Prostate gland (tissue), 2 donors: ENCODE measurements at regions not wholly inside any gene's neighbourhood (a gene's known extent, or its start where the extent isn't known, plus 50 kb on each side); places are given as distances from the start of the nearest gene placed in this dataset.

Experiments
- DNase-seq: peaks from one replicate; pipeline ENCODE4 v3.0.0-alpha.2; 2019; ENCODE audit warnings: low spot score
- H3K27ac ChIP-seq, 2 donors: fragments of 200-600 bp; sonication (generic); 2 replicates each; pipeline ENCODE4 v1.5.1; 2017 to 2019
- H3K27me3 ChIP-seq: fragments of 200-600 bp; sonication (generic); replicated peaks from 2 replicates; pipeline ENCODE4 v1.5.1; 2019; ENCODE audit not compliant: insufficient read depth
- H3K36me3 ChIP-seq, 2 donors: fragments of 200-600 bp; sonication (generic); 1 replicate in 1 of 2; 2 replicates in 1 of 2; pipeline versions ENCODE4 v1.5.1 to v1.8.1; 2017 to 2019
- H3K4me1 ChIP-seq: fragments of 200-600 bp; sonication (generic); replicated peaks from 2 replicates; pipeline ENCODE4 v1.5.1; 2019
- H3K4me3 ChIP-seq, 2 donors: fragments of 200-600 bp; sonication (generic); 2 replicates each; pipeline ENCODE4 v1.5.1; 2017 to 2019
- H3K9me3 ChIP-seq: fragments of 200-600 bp; sonication (generic); 2 replicates; pipeline ENCODE4 v1.5.1; 2017
- CTCF ChIP-seq, 4 experiments: fragments of 200-600 bp in 2 of 4; fragments of 450-650 bp in 2 of 4; sonication (generic) in 2 of 4; IDR thresholded peaks; 1 replicate in 3 of 4; 2 replicates in 1 of 4; pipeline ENCODE4 v1.5.1; 2016 to 2019; ENCODE audit warnings: antibody characterized with exemption in 4 of 4, mild to moderate bottlenecking in 2 of 4, moderate library complexity in 2 of 4
- POLR2A ChIP-seq: fragments of 450-650 bp; IDR thresholded peaks from one replicate; pipeline ENCODE4 v1.6.1; 2016; ENCODE audit warnings: antibody characterized with exemption, mild to moderate bottlenecking
- POLR2AphosphoS5 ChIP-seq: sonication (generic); formaldehyde crosslinking; IDR thresholded peaks from one replicate; pipeline ENCODE4 v1.6.1; 2017; ENCODE audit warnings: antibody characterized with exemption
- WGBS: methylation state at CpG from one replicate; pipeline ENCODE4 v1.1.5; 2018; 5-methylcytosine and 5-hydroxymethylcytosine counted together
- intact Hi-C: fragments of 100-400 bp; cut with DNase I; formaldehyde crosslinking; loops from one replicate; pipeline ENCODE4 v1.14.2; 2022

GRCh38 chr1:198437332-198437731 lies 103.1 kb downstream of the ATP6V1G3 start:
- WGBS = 91% methylated on average over 2 of the region's 2 CpGs
- Histone ChIP-seq H3K27me3 (no peaks in the 10 kb centered on the region), H3K9me3 (no peaks in the 10 kb centered on the region), H3K36me3 (no peaks in the 10 kb centered on the region), H3K4me1 (no peaks in the 10 kb centered on the region), H3K27ac (no peak overlapping the region), H3K4me3 (no peak overlapping the region)
- TF ChIP-seq POLR2A (no peak), POLR2AphosphoS5 (no peak), CTCF (IDR thresholded peaks at IDR 0.05) (no peak)
- DNase-seq = no peak
- intact Hi-C loops = no loop called here

GRCh38 chr1:198436276-198436675 lies 104.2 kb downstream of the ATP6V1G3 start:
- intact Hi-C loops = no loop called here
- DNase-seq = no peak
- no peak for TF ChIP-seq POLR2AphosphoS5
- Histone ChIP-seq H3K9me3 (no peaks in the 10 kb centered on the region), H3K27ac (no peak overlapping the region), H3K4me1 (no peaks in the 10 kb centered on the region), H3K4me3 (no peak overlapping the region), H3K27me3 (no peaks in the 10 kb centered on the region), H3K36me3 (no peaks in the 10 kb centered on the region)

- Histone ChIP-seq H3K4me1 (no peaks in the 10 kb centered on the region), H3K4me3 (no peak overlapping the region), H3K36me3 (no peaks in the 10 kb centered on the region), H3K27ac (no peak overlapping the region), H3K27me3 (no peaks in the 10 kb centered on the region), H3K9me3 (no peaks in the 10 kb centered on the region)
- TF ChIP-seq CTCF (IDR thresholded peaks at IDR 0.05) = no peak
- no peak for TF ChIP-seq POLR2A
- no peak for TF ChIP-seq POLR2AphosphoS5
- DNase-seq = no peak
- intact Hi-C loops = no loop called here
Measured at GRCh38 chr1:198435056-198435455, 105.4 kb downstream of the ATP6V1G3 start.

GRCh38 chr1:198424441-198424840 lies 116.0 kb downstream of the ATP6V1G3 start:
- Histone ChIP-seq H3K4me3 (no peak overlapping the region), H3K27me3 (no peaks in the 10 kb centered on the region), H3K4me1 (no peaks in the 10 kb centered on the region), H3K36me3 (no peaks in the 10 kb centered on the region), H3K27ac (no peak overlapping the region), H3K9me3 (no peaks in the 10 kb centered on the region)
- TF ChIP-seq POLR2AphosphoS5 (no peak), POLR2A (no peak), CTCF (IDR thresholded peaks at IDR 0.05) (no peak)
- no peak for DNase-seq
- intact Hi-C loops = no loop called here
- WGBS = 55% methylated on average over 2 of the region's 2 CpGs

- H3K4me1 ChIP-seq = no peaks in the 10 kb centered on the region
- H3K27ac ChIP-seq = no peak overlapping the region
- intact Hi-C loops = no loop called here
- H3K36me3 ChIP-seq = no peaks in the 10 kb centered on the region
- TF ChIP-seq POLR2AphosphoS5 (no peak), POLR2A (no peak), CTCF (IDR thresholded peaks at IDR 0.05) (no peak)
- DNase-seq = no peak
- no peak overlapping the region for H3K4me3 ChIP-seq
- H3K27me3 ChIP-seq = no peaks in the 10 kb centered on the region
- no peaks in the 10 kb centered on the region for H3K9me3 ChIP-seq
- 23% methylated on average over 1 of the region's 1 CpG for WGBS
Measured at GRCh38 chr1:198423673-198424072, 116.8 kb downstream of the ATP6V1G3 start.
